ENCODE measurements at regions not wholly inside any gene's neighbourhood (a gene's known extent, or its start where the extent isn't known, plus 50 kb on each side); places are given as distances from the start of the nearest gene placed in this dataset.

DNA sequence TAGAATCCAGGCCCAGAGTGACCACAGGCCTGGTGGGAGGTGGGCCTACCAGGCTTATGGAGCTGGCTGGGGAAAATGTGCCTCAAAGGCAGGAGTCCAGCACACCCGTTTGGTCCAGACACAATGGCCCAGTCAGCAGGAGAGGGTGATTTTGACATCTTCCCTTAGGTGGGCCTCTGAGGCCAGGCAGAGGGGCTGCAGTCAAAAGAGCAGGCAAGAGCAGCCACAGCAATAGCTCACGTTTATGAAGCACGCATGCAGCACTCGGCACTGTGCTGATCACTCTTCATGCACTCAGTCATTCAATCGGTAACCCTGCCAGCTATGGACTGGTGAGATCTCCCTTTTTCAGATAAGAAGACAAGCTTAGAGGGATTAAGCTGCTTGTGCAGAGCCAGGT lies 146.8 kb downstream of the LRIG2 start:
- DNase-seq, result no peak

DNA sequence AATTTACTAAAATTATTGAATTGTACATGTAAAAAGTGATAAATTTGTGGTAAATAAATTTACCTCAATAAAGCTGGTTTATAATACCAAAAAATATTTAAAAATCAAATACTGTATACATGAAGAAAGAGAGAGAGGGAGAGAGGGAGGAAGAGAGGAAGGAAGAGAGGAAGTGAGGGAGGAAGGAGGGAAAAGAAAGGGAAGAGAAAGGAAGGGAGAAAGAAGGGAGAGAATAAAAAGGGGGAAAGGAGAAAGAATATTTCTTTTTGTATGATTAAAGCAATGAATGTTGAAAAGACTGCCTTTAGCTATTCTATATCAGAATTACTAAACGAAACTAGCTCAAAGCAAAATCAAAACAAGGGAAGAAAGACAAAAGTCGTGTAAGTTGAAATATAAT lies 150.0 kb downstream of the LRIG2 start:
- DNase-seq, result no peak

DNA sequence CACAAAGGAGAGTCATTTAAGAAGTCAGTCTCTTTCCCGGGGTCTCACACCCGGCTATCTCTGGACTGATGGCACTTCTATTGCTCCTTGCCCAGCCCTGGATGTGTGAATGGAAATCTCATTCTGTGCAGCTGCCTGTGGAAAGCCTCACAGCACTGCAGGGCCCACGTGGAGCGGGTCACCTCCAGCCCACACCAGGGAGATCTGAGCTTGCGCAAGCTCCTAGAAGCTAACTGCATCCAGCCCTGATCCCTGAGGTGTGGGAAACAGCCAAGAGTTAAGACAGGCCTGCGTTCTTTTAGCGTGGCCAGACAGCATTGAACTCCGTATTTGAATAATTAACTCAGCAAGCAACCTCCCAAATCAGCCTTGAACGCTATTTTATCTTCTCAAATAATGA lies 150.5 kb downstream of the LRIG2 start:
- DNase-seq, result no peak

DNA sequence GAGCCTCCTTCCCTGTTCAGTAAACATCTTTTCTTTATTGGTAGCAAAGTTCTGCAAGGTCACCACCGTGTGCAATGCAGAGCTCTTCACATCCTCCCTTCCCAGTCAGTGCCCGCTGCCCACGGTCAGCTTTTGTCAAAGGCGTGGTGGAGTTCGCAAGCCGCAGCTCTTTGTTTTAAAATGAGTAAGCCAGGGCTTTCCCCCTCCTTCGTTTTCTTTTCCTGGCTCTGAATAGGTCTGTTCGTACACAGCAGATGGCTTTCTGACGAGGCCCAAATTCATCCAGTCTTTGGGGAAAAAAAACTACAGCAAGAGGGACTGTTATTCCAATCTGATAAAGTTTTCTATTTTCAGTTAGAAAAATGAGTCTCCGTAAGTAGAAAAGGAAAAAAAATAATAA lies 153.2 kb downstream of the LRIG2 start:
- DNase-seq, result no peak

DNA sequence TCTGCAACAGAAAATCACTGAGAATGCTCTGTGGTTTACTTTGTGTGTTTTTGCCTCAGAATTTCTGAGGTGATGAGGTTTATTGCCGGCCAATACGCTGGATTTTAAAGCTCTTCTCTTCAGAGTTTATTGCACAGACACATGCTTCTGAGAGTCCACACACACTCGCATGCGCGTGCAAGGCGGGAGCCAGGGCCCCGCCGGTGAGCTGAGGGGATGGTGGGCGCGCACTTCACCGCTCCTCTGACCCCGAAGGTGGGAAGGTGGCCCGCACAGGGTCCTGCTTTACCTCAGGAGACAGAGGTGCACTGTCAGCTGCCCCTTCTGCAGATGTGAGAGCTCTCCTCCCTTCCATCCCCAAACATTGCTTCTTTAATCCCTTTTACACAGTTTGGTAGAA lies 158.4 kb upstream of the MAGI3 start:
- DNase-seq, result no peak

DNA sequence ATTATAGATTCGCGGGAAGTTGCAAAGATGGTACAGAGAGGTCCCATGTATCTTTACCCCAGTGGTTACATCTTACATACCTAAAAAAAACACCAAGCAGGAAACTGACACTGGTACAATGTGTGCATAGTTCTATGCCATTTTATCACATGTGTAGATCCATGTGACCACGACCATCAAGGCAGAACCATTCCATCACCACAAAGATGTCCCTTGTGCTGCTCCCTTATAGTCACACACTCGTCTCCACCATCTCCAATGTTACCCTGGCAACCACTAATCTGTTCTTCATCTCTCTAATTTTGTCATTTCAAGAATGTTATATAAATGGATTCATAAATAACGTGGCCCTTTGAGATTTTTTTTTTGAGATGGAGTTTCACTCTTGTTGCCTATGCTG lies 156.9 kb upstream of the MAGI3 start:
- DNase-seq, result no peak

DNA sequence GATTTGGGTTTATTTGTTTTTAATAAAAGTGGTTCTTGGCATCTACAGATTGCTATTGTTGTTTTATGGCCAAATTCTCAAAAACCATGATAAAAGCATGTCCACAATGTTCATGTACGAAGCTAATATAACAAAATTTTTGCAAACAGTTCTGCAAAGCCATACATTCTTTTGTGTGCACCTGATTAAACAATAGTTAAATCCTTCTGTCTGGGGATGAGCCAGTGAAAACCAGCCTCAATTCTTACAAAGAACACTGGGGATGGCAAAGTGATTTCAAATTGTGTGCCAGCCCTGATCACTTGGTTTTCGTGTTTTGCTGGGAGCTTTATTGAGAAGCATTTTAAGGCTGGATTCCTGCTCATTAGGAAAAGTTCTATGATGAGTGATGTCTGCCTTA lies 149.1 kb upstream of the MAGI3 start:
- DNase-seq, result no peak

DNA sequence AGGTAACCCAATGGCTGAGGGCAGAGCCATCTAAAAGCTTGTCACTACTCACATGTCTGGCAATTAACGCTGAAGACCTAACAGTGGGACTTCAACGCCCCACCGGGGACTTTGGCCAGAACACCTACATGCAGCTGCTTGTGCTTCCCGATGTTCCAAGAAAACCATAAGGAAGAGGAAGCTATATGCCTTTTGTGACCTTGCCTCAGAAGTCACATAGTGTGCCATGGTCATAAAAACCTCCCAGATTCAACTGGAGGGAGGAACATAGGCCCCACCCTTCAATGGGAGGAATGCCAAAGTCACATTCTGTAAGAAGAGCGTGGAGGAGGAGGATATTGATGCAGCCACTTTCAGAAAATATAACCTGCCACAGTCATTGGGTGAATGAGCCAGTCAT lies 147.8 kb upstream of the MAGI3 start:
- no peak for DNase-seq

DNA sequence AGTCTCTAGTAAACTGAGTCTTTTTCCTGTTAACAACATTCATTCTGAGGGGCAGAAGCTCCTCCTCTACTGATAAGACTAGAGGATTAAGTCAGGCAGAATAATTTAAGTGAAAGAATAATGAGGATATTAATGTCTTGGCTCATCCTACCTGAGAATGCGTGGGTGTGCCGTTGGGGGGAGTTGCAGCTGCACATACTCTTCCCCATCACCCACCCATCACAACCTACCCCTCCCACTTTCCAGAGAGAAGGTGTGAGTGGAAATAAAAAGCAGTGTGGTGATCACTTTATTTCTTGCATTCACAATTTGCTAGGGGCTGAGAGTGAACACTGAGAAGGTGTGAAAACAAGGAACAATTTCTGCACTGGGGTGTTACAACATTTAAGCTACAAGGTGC lies 146.8 kb upstream of the MAGI3 start:
- no peak for DNase-seq

DNA sequence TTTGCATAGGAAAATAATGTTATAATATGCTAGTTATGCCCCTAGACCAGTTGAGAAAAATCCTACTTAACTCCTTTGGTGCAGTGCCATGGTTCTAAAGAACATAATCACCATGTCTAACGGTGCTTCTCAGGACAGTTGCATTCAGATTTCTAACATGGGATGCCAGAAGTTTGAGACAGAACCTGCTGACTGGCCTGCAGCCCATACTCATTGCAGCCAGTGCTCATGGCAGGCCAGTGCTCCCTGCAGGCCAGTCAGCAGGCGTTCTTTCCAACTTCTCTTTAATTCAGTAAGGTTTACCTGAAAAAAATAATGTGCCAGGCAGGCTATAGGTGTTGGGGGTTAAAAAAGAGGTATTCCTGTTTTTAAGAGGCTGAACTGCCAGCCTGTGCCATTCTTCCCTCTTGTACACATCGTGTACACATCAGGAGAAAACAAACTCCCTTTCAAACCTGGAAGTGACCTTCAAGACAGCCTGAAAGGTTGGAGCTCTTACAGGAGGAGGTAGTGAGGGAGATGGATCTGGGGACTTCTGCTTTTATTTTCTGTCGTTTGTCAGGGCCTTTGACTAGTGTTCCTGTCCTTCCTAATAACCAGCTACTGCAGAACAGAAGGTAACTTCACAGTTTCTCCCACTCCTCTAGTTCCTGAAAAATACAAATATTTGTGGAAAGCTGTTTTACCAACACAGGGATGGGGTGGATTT lies 146.0 kb upstream of the MAGI3 start:
- DNase-seq, result no peak

DNA sequence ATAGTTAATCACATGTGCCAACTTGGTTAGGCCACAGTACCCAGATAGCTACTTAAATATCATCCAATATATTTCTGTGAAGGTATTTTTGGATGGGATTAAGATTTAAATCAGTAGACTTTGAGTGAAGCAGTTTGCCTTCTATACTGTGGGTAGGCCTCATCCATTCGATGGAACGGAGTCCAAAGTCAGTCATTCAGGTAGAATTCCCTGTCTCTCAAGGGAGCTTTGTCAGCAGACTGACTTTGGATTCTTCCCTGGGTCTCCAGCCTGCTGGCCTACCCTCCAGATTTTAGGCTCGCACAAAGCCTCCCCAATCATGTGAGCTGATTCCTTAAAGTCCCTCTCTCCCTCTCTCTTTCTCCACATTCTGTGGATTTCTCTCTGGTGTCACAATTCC lies 145.1 kb upstream of the MAGI3 start:
- DNase-seq, result no peak

DNA sequence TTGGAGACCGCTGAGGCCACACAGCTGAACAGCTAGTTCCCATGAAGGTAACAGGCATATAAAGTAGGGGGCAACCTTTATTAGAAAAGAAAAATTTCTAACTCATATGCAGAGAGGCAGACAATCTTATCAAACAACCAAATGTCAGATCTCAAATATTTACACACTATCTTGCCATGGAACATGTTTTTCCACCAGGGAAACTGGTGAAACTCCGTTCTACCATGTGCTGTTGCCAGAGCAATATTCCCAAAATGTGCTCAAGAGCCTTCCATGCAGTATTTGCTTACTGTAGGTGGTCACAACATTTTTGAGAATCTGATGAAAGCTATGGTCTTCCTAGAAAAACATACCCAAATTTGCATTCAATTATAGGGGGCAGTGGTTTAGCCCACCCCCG lies 143.4 kb upstream of the MAGI3 start:
- no peak for DNase-seq

DNA sequence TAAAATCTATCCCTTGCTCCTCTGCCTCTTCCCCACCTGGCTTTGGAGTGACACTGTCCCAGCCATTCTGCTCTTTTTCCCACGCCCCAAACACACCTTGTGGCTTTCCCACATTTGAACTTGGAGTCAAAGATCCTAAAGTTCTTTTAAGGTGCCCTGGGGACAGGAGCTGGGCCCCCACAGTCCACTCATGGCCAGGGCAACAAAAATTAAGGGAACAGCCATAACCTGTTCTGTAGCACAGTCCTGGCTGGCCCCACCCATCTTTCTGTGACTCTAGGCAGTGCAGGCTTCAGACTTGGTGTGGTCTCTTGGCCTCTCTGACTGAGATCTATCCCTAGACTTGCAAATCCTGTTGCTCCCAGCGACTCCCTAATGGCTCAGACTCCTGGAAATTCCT lies 143.0 kb upstream of the MAGI3 start:
- no peak for DNase-seq

DNA sequence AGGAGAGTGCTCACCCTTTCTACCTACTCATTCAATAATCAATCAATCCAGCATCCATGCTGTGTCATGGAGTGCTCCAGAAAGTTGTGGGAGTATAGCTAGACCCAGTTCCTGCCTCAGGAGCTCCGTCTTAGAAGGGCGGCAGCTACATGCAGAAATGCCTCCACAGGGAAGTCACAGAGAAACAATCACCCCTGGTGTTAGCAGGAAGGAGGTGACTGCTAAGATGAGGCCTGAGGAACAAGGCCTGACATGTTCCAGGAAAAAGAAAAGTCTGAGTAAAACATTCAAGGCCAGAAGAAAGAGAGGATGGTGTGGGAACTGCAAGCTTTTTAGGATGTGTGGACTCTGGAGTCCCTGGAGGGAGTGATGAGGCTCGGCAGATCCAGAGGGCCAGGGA lies 142.5 kb upstream of the MAGI3 start:
- no peak for DNase-seq

DNA sequence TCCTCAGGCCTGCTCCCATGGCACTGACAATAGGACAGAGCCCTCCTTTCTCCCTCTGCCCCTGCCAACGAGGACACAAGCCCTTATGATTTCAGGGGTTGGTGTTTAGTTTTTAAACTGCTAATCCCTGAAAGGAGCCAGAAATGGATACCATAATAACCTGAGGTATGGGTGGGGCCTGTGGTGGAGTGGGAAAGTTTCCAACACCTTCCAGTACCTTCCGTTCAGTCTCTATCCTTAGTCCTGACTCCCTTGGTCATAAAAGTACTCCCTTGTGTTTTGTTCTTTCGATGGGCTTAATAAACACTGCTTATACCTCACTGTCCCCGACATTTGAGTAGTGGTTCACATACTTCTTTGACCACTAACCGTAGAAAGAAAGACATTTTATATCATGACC lies 141.8 kb upstream of the MAGI3 start:
- no peak for DNase-seq

DNA sequence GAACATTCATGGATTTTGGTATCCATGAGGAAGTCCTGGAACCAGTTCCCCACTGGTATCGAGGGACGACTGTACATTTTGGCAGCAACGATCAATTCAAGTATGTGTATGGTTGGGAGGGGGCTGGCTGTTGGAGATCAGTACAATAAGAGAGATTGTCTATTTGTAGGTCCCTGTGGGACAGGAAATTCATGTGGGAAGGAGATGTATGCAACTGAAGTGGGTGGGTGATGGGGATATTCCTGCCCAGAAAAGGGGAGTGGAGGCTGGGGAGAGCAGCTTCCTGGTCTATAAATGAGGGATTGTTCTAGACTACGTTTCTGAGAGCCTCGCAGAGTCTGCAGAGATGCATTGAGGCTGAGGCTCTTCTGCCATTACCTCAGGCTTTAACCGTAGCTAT lies 140.2 kb upstream of the MAGI3 start:
- DNase-seq, result no peak

DNA sequence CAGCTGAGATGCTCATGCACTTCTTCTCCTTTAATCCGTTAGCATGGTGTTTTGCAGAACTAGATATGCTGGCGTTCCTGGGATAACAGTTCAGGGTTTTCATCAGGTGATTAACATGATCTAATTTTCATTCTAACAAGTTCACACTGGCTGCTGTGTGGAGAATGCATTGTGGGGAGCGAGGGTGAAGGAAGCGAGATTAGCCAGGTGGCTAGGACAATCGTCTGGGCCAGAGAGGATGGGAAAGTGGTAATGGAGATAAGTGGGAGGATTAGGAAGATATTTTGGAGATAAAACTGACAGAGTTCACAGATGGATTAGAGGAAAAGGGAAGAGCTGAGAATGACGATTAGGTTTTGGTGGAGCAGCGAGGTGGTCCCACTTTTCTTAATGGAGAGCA lies 138.1 kb upstream of the MAGI3 start:
- DNase-seq, result no peak

DNA sequence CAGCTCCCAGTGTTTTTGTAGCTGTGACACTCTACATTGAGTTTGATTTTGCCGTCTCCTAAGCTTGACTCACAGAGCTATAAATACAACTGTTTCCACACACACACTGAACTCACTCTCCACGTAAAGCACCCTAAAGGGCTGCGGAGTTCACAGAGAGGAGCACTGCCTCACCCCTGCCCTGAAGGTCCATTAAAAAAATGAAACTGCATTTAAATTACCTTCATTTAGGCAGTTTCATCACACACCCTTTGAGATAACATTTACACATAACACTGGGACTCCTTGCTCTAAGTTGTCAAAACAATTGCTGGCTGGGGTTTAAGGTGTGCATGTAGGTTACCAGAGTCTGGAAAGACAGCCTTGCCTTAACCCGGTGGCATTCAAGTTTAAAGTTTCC lies 137.1 kb upstream of the MAGI3 start:
- no peak for DNase-seq

DNA sequence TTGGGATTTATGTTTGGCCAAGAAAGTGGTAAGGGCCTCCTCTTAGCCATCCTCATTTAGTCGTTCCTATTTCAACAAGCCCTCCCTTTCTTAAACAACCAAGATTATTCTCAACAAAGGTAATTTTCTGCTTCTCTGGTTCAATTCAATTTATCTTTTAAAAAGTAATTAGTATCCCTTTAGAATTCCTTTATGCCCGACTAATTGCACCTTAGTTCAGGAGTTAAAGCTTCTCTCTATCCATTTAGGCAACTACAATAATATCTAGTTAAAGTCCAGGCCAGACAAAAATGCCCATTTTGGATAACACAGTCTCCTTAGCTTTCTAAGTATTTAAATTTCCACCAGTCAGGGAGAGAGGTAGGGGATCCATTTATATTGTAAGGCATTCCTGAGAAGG lies 136.7 kb upstream of the MAGI3 start:
- no peak for DNase-seq

DNA sequence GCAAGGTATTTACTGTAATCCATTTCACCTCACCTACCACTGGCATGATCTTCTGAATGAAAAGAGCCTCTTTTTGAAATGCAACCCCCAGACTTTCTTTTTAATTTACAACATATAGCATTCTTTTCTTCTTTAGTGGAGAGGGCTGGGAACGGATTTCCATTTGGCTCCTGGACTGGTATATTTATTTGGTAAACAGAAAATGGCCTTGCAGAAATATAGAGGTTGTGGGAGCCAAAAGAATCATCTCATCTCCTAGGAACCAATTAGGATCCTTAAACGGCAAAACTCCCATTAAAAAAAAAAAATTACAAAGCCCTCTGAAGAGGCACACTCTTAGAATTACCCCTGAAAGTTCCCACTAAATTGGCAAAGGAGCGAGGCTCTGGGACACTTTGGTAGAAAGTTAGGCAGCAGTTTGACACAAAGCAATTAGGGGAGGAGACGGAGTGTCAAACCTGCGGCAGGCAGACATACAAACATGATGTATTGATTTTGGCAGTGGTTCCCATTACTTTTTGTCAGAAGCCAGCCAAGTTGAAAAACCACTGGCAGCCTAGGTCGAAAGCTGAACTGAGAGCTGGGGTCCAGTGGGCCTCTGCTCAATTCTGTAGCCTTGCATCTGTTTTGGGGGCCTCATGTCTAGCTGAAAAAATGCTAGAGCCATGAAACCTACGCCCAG lies 135.1 kb upstream of the MAGI3 start:
- no peak for DNase-seq

DNA sequence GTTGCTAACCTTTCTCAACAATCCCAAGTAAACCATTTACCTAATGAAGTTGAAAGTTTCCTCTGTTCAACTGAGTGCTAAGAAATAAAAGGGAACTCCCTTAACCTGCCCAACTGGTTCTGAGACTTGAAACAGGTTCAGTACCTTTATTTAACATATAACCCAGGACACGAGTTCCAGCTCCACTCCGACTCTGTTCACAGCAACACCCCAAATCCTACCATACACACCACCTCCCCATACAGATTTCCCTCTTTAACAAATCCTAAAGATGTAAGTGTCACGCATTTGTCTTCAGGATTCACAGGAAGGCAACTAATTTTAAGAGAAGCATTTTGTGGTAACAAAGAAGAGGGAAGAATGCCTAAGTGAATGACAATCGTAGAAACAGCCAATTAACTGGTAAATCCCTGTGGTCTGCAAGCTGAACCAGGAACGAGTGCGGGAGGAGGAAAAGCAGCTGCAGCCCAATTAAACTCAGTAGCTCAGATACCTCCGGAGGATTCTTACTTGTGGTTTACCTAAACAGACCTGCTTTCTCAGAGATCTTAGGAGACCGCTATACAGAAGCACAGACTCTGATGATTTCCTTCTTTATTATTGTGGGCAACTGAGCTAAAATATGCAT lies 134.5 kb upstream of the MAGI3 start:
- no peak for DNase-seq

DNA sequence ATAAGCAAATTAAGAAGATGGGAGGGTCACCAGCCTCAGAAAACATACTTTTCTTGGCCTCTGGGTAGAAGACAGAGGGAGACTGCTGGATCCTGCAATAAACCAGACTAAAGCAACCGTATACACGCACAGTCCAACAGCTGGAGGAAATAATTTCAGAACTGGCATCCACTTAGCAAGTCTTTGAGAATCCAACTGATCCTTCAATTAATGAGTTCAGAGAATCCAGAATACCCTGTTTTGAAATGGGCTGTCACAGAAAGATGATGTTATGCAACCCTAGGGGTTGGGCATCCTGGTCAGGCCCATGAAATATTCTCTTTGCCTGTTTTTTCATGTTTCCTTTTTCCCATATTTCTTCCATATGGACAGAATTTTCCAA lies 134.0 kb upstream of the MAGI3 start:
- no peak for DNase-seq

DNA sequence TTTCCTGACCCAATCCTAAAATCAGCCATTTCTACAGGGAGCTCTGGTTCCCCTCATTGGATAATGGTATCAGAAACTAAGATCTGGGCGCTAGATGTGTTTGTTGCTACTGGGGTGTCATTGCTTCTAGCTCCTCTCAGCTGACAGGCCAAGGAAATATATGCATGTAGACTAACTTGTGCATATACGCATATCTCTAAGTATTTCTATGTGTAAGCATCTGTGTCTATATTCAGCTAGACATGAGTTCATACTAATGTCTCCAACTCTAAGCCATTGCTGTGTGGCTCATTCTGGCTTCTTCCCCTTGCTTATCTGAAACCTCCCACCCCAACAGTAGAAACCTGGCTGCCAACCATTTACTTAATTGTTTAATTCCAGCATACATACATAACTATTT lies 130.3 kb upstream of the MAGI3 start:
- DNase-seq, result no peak

DNA sequence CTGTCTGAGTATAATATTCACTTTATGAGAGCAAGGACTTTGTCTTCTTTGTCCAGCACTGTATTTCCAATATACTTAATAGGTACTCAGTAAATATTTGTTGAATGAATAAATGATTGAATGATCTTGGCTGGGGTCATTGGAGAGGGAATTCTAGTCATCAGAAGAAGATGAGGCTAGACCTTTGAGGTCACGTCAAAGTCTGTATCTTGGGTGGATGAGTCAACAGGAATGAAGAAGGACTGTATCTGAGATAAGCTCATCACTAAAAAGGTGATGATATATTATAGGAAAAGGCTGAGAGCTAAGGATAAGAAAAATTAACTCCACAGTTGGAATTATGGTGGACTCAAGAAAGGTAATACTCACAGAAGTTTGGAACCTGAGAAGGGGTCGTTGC lies 125.1 kb upstream of the MAGI3 start:
- DNase-seq, result no peak

DNA sequence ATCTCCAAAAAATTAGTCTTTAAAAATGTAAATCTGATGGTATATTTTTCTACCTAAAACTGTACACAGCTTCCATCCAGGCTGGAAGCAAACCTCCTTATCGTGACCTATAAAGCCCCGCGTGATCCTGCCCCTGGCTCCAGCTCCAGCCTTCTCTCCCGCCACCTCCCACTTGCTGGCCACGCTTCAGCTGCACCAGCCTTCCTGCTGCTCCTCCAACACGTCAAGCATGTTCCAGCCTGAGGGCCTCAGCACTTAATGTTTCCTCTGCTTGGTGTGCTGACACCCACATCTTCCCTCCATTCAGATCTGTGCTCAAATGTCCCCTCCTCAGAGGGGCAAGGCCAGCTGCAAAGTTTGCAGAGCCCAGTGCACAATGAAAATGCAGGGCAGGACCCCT lies 123.5 kb upstream of the MAGI3 start:
- DNase-seq, result no peak

All from NCI-H2171 (cell line).